ENCODE measurements at regions not wholly inside any gene's neighbourhood (a gene's known extent, or its start where the extent isn't known, plus 50 kb on each side); places are given as distances from the start of the nearest gene placed in this dataset.

DNA sequence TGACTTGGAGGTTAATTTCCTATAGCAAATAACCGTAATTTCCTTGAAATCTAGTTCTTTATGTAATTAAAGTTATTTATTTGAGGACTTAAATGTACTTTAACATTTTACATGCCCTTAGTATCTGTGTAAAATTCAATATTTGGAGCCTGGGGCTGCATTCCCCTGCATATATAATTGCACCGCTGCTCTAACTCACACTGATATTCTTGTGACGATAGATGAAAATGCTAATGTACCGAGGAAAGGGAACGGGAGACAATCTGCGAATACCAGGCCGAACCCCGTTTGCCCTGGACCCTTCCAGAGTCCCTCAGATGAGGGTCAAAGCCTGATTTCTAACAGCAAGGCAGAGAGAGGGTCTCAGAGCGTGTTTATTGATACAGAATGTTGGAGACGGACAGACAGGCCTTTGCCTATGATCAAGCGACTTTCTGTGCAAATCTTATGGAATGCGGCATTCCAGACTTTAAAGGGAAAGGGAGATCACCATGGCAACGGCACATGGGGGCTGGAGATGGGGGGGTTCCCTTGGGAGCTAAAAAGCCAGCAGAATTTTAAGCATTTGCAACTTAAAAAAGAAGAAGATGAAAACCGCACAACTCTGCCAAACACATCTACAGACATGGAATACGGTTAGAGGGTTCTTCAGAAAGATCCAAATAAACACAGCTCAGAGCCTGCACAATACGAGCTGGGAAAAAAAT lies 57.6 kb upstream of the TWIST2 start:
- no peak for DNase-seq (ENCODE audit: low read depth)

DNA sequence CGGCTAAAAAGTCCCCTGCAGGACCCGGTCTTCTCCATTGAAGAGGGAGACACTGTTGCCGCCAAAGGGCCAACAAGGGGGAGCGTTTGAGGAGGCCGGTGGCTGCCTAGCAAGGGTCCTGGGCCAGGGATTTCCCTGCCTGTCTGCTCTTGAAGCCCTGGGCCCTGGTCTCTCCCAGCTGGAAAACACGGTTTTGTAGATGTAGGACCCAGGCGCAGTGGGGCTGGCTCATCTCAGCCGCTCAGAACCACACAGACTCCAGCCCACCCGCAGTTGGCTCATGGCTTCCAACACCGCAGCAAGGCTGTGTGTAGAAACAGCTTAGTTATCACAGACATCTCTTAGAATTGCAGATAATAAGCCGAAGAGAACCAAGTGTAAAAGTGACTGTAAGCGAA lies 57.1 kb upstream of the TWIST2 start:
- DNase-seq (ENCODE audit: low read depth): no peak

DNA sequence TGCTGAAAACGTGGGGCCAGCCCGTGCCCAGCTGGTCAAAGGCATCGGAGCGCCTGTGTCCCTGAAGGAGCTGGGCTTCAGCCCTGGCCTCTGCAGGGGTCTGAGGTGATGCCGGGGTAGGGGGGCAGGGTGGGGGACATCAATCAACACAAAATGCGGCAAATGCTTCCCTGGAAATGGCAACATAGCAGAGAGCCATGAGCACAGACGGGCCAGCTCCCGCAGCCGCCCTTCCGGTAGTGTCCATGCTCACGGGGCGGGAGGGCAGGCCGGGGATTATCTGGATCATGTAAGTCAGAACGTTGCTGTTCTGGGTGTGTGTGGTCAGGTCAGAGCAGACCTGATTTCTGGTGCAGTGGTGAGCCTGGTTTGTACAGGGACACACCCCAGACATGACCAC lies 56.5 kb upstream of the TWIST2 start:
- DNase-seq (ENCODE audit: low read depth): no peak

DNA sequence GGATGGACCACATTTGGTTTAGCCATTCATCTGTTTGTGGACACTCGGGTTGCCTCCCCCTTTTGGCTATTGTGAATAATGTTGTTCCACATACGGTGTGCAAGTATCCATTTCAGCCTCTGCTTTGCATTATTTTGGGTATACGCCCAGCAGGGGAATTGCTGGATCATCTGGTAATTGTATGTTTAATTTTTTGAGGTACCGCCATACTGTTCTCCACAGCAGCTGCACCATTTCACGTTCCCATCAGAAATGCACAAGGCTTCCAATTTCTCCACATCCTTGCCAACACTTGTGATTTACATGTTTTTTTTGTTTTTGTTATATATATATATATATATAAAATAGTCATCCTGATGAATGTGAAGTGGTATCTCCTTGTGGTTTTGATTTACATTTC lies 54.6 kb upstream of the TWIST2 start:
- no peak for DNase-seq (ENCODE audit: low read depth)

DNA sequence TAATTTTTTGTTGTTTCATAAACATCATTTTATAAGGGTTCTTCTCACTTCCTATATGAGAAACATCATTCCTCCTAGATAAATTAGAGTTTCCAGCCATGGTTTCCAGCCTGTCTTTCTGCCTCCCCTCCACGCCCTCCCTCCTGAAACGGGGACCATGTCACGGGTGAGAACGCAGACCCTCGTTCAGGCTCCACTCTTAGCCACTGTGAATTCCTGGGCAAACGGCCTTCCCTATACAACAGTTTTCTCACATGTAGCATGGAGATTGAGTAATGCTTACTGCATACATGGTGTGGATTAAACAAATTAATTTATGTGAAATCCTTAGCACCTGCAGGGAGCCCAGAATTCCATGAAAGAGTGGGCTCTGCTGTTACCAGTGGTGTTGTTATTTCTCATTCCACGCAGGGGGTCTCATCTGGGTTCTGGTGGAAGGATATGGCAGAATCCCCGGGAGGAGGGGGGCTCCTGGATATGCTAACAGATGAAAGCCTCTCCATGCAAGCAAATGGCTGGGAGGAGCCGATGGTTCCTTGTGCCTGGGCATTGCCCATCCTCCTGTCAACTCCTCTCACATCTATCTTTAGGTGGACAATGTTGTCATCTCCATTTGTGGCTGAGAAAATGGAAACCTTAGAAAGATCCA lies 54.0 kb upstream of the TWIST2 start:
- DNase-seq (ENCODE audit: low read depth): no peak

DNA sequence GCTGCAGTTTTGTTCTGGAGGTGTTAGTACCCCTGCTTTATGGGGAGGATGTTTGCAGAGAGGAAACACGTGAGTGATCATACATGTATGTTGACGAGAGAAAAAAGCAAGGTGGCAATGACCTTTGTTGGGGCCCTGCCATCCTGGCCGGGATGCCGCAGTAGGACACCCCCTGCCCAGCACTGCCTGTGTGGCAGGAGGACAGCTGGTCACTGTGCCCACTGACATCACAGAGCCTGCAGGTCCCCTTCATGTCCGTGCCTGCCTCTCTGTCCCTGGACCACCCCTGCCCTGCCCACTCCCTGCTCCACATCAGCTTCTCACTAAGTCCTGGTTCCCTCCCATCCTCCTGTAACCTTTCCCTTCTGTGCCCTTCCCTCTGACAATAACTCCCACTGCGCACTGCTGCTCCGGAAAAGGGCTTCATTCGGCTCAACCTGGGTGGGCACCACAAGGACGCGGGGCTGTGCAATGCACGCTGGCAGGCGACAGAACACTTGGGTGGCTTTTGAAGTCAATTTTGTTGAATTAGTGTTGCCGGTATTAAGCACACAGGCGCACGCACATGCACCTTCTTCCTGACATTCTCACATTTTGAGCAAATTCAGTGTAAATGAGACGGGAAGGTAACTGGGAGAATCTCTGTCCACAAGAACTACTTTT lies 51.5 kb upstream of the TWIST2 start:
- no peak for DNase-seq (ENCODE audit: low read depth)

DNA sequence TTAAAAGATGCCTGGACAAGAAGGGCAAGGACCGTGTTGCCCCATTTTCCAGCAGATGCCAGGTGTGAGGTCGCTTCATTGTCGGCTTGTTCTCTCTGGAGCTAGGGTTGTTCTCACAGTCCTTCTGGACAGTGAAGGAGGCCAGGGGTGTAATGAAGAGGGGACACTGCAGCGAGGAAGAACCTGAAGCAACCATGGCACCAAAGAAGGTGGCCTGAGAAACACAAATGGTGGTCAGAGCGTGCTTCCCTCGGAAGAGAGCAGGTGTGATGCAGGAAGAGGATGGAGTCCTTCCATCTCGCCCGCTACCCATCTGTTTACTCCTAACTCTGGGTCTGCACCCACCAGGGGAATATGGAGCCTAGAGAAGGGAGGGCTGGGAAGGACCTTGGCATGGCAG lies 50.3 kb upstream of the TWIST2 start:
- no peak for DNase-seq (ENCODE audit: low read depth)

All from activated T-helper 1 cell treated with Interleukin-2 at 50 U/mL for 16 hours (primary cell).